ENCODE measurements at regions not wholly inside any gene's neighbourhood (a gene's known extent, or its start where the extent isn't known, plus 50 kb on each side); places are given as distances from the start of the nearest gene placed in this dataset.

DNA sequence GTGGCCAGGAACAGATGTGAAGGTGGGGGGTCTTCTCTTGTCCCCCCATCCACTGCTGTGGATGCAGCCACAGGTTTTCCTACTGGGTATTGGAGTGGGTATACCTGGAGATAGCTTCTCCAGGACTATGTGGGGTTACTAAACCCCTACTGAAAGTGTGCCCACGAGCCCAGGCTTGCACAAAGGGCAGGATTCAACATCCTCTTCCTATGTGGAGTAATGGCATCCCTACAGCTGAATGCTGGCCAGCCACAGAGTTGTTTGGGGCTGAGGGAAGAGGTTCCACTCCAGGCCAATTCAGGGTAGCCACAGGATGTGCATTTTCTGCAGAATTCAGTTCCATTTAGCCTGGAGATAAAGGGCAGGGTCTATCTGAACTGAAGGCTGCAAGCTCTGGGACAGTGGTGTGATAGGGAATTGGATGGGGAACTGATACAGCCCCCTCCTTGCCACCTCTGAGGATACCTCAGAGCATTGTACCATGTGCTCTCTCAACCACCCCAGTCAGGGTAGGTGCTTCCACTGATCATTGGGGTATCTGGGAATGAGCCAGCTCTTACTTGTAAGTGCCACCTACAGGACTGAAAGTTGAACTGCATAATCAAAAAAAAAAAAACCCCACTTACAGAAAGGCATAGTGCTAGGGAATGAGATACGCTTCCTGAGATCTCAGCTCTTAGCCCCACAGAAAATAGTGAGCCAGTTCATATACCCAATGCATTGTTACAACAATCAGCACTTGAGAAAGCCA lies 187.1 kb downstream of the KITLG start:
- no peak for TF ChIP-seq EZH2 (IDR thresholded peaks at IDR 0.05; ENCODE audit: insufficient read depth, poor library complexity, severe bottlenecking)
- TF ChIP-seq EZH2phosphoT487 (IDR thresholded peaks at IDR 0.05; ENCODE audit: insufficient read depth, low read depth) = no peak

Data from GM23248 (cell line).